ENCODE measurements at regions not wholly inside any gene's neighbourhood (a gene's known extent, or its start where the extent isn't known, plus 50 kb on each side); places are given as distances from the start of the nearest gene placed in this dataset.

- Histone ChIP-seq H3K27ac (no peak overlapping the region), H3K36me3 (no peaks in the 10 kb centered on the region), H3K4me1 (no peaks in the 10 kb centered on the region), H3K27me3 (ENCODE audit: low read depth) (no peaks in the 10 kb centered on the region), H3K9me3 (no peaks in the 10 kb centered on the region), H3K4me3 (no peak overlapping the region)
- no peak for TF ChIP-seq CTCF (IDR thresholded peaks at IDR 0.05)
- DNase-seq (no peak), ATAC-seq (no peak)
- intact Hi-C loops (cut with DNase I) = no loop called here
Observed at GRCh38 chr9:79037338-79037737, 534.4 kb upstream of the TLE4 start.

- no peak overlapping the region for H3K4me3 ChIP-seq
- H3K27ac ChIP-seq = no peak overlapping the region
- no peak for ATAC-seq
- no peak for TF ChIP-seq CTCF (IDR thresholded peaks at IDR 0.05)
- no peaks in the 10 kb centered on the region for H3K36me3 ChIP-seq
- no peaks in the 10 kb centered on the region for H3K9me3 ChIP-seq
- DNase-seq = no peak
- intact Hi-C loops (cut with DNase I) = no loop called here
- no peaks in the 10 kb centered on the region for H3K4me1 ChIP-seq
- H3K27me3 ChIP-seq (ENCODE audit: low read depth) = no peaks in the 10 kb centered on the region
Observed at GRCh38 chr9:79040671-79041070, 531.1 kb upstream of the TLE4 start.

GRCh38 chr9:79041266-79041665 is 530.5 kb upstream of the TLE4 start:
- H3K4me3 ChIP-seq = no peak overlapping the region
- H3K36me3 ChIP-seq = no peaks in the 10 kb centered on the region
- no peaks in the 10 kb centered on the region for H3K9me3 ChIP-seq
- no peak for ATAC-seq
- H3K27me3 ChIP-seq (ENCODE audit: low read depth) = no peaks in the 10 kb centered on the region
- no peaks in the 10 kb centered on the region for H3K4me1 ChIP-seq
- no peak for TF ChIP-seq CTCF (IDR thresholded peaks at IDR 0.05)
- intact Hi-C loops (cut with DNase I) = no loop called here
- H3K27ac ChIP-seq = no peak overlapping the region
- DNase-seq = no peak

- intact Hi-C loops (cut with DNase I) = no loop called here
- no peak for ATAC-seq
Observed at GRCh38 chr9:79043916-79044315, 527.8 kb upstream of the TLE4 start.

GRCh38 chr9:79046401-79046800 is 525.4 kb upstream of the TLE4 start:
- no peaks in the 10 kb centered on the region for H3K27me3 ChIP-seq (ENCODE audit: low read depth)
- no peak for ATAC-seq
- H3K36me3 ChIP-seq = no peaks in the 10 kb centered on the region
- intact Hi-C loops (cut with DNase I) = no loop called here
- H3K9me3 ChIP-seq = no peaks in the 10 kb centered on the region
- H3K27ac ChIP-seq = no peak overlapping the region
- no peak for DNase-seq
- no peak overlapping the region for H3K4me3 ChIP-seq
- TF ChIP-seq CTCF (IDR thresholded peaks at IDR 0.05) = no peak
- no peaks in the 10 kb centered on the region for H3K4me1 ChIP-seq

More at GRCh38 chr9:79043916-79044315, 527.8 kb upstream of the TLE4 start:
- no peak for TF ChIP-seq CTCF (IDR thresholded peaks at IDR 0.05)
- Histone ChIP-seq H3K27me3 (ENCODE audit: low read depth) (no peaks in the 10 kb centered on the region), H3K9me3 (no peaks in the 10 kb centered on the region), H3K36me3 (no peaks in the 10 kb centered on the region), H3K4me3 (no peak overlapping the region), H3K27ac (no peak overlapping the region), H3K4me1 (no peaks in the 10 kb centered on the region)
- no peak for DNase-seq

- Histone ChIP-seq H3K9me3 (no peaks in the 10 kb centered on the region), H3K4me1 (no peaks in the 10 kb centered on the region), H3K27ac (no peak overlapping the region), H3K36me3 (no peaks in the 10 kb centered on the region), H3K4me3 (no peak overlapping the region), H3K27me3 (ENCODE audit: low read depth) (no peaks in the 10 kb centered on the region)
- DNase-seq = no peak
- intact Hi-C loops (cut with DNase I) = no loop called here
- no peak for TF ChIP-seq CTCF (IDR thresholded peaks at IDR 0.05)
- ATAC-seq = no peak
Observed at GRCh38 chr9:79049371-79049770, 522.4 kb upstream of the TLE4 start.

All from lower lobe of right lung (tissue), 2 donors.